OCI-LY3 (cell line): ENCODE measurements at regions not wholly inside any gene's neighbourhood (a gene's known extent, or its start where the extent isn't known, plus 50 kb on each side); places are given as distances from the start of the nearest gene placed in this dataset.
"Not testable (repeated sequence)": the region's sequence is repeated elsewhere in the genome, so short reads cannot be mapped to it uniquely, and the experiment has no call there.

Experiments
- H2AFZ ChIP-seq: fragments of 200-600, 300-600 bp; shearing (Covaris generic); 2 replicates; pipeline ENCODE4 v1.6.0; 2014; ENCODE audit warnings: antibody characterized with exemption, low read depth, low read length
- H3K27ac ChIP-seq: fragments of 200-600, 300-600 bp; sonication (generic); 2 replicates; pipeline ENCODE4 v1.5.1; 2014; ENCODE audit warnings: mild to moderate bottlenecking, low read length, moderate library complexity, mixed read lengths
- H3K27me3 ChIP-seq: fragments of 200-600, 300-600 bp; sonication (generic); 2 replicates; pipeline ENCODE4 v1.6.1; 2014; ENCODE audit warnings: low read depth, low read length, mixed read lengths
- H3K36me3 ChIP-seq: fragments of 200-600, 300-600 bp; sonication (generic); replicated peaks from 2 replicates; pipeline ENCODE3; 2014; ENCODE audit warnings: low read depth, low read length, mixed read lengths
- H3K4me1 ChIP-seq: fragments of 300-600, 200-600 bp; sonication (generic); 2 replicates; pipeline ENCODE4 v1.6.1; 2014; ENCODE audit warnings: low read length, mixed read lengths
- H3K4me2 ChIP-seq: fragments of 200-600, 300-600 bp; sonication (generic); 2 replicates; pipeline ENCODE4 v1.6.1; 2014; ENCODE audit warnings: low read length, mixed read lengths
- H3K4me3 ChIP-seq: fragments of 300-600, 200-600 bp; sonication (generic); 2 replicates; pipeline ENCODE4 v1.5.1; 2014; ENCODE audit warnings: antibody characterized with exemption, mild to moderate bottlenecking, low read length, moderate library complexity
- H3K79me2 ChIP-seq: fragments of 300-600, 200-600 bp; shearing (Covaris generic); 2 replicates; pipeline ENCODE4 v1.6.1; 2014; ENCODE audit warnings: mild to moderate bottlenecking, low read length, mixed read lengths
- H3K9ac ChIP-seq: fragments of 300-600, 200-600 bp; shearing (Covaris generic); 2 replicates; pipeline ENCODE4 v1.6.0; 2014; ENCODE audit warnings: mild to moderate bottlenecking, low read length, moderate library complexity
- H3K9me3 ChIP-seq: fragments of 200-600, 300-600 bp; shearing (Covaris generic); 2 replicates; pipeline ENCODE4 v1.6.1; 2014; ENCODE audit warnings: low read length, mixed read lengths; ENCODE audit not compliant: insufficient read depth
- H4K20me1 ChIP-seq: fragments of 200-600, 300-600 bp; sonication (generic); 2 replicates; pipeline ENCODE4 v1.6.1; 2016; ENCODE audit warnings: low read length, mixed read lengths; ENCODE audit not compliant: insufficient read depth
- EZH2phosphoT487 ChIP-seq: fragments of 200-600 bp; shearing (Covaris generic); IDR thresholded peaks from 2 replicates; pipeline ENCODE4 v1.6.1; 2018; ENCODE audit warnings: antibody characterized with exemption, mixed run types, low read depth
- TF ChIP-seq, protein P1 (sequence below): fragments of 200-600, 300-600 bp; sonication (generic); IDR thresholded peaks from 2 replicates; pipeline ENCODE4 v1.5.1; 2014; ENCODE audit warnings: antibody characterized with exemption, low read length, low read depth

- Histone ChIP-seq H3K79me2 (no peaks in the 10 kb centered on the region), H3K4me3 (no peak overlapping the region)
- TF ChIP-seq, protein P1, sequence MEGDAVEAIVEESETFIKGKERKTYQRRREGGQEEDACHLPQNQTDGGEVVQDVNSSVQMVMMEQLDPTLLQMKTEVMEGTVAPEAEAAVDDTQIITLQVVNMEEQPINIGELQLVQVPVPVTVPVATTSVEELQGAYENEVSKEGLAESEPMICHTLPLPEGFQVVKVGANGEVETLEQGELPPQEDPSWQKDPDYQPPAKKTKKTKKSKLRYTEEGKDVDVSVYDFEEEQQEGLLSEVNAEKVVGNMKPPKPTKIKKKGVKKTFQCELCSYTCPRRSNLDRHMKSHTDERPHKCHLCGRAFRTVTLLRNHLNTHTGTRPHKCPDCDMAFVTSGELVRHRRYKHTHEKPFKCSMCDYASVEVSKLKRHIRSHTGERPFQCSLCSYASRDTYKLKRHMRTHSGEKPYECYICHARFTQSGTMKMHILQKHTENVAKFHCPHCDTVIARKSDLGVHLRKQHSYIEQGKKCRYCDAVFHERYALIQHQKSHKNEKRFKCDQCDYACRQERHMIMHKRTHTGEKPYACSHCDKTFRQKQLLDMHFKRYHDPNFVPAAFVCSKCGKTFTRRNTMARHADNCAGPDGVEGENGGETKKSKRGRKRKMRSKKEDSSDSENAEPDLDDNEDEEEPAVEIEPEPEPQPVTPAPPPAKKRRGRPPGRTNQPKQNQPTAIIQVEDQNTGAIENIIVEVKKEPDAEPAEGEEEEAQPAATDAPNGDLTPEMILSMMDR = no peak
- TF ChIP-seq EZH2phosphoT487 = no peak
These were observed 203.2 kb downstream of the LAS1L start for GRCh38 chrX:65331371-65331770.

DNA sequence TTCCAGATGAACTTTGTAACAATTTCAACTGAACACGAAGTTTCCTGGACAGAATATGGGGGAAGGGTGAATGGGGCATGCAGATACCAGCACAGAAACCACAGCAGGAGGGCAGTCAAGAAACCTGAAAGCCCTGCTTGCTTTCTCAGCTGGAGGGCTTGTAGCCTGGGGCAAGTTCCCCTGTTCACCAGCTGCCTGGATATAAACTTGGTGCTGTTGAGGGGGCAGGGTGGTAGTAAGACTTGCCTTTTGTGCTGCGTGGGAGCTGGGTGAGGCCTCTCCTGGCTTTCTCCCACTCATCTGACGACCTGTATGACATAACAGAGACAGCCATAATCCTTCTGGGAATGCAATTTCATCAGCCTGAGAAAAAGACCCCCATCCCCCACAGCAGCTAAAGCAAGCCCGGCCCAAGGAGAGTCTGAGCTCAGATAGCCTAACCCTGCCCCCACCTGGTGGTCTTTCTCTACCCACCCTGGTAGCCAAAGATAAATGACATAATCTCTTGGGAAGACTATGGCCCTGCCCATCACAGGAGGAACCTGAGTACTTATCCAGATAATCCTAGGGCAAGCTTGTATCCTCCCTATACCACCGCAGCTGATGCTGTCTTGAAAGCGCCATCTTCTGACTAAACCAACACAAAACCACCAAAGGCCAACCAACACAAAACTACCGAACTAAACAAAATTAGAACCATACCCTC lies 234.3 kb downstream of the LAS1L start:
- Histone ChIP-seq H3K4me1 (no peaks in the 10 kb centered on the region), H3K27me3 (no peaks in the 10 kb centered on the region), H3K79me2 (no peaks in the 10 kb centered on the region), H3K4me3 (no peak overlapping the region), H3K36me3 (no peaks in the 10 kb centered on the region), H3K27ac (no peak overlapping the region), H4K20me1 (no peaks in the 10 kb centered on the region), H3K9ac (no peak overlapping the region), H2AFZ (no peak overlapping the region), H3K9me3 (no peaks in the 10 kb centered on the region), H3K4me2 (no peak overlapping the region)
- TF ChIP-seq EZH2phosphoT487 = no peak
- TF ChIP-seq, protein P1 = no peak

More at GRCh38 chrX:65331371-65331770, 203.2 kb downstream of the LAS1L start:
- Histone ChIP-seq H3K27ac (no peak overlapping the region), H3K4me2 (no peak overlapping the region), H2AFZ (no peak overlapping the region), H3K9ac (no peak overlapping the region), H3K36me3 (no peaks in the 10 kb centered on the region), H3K9me3 (no peaks in the 10 kb centered on the region), H3K27me3 (no peaks in the 10 kb centered on the region), H3K4me1 (no peaks in the 10 kb centered on the region), H4K20me1 (no peaks in the 10 kb centered on the region)

GRCh38 chrX:65282905-65283304 lies 251.7 kb downstream of the LAS1L start:
- H3K27me3 ChIP-seq, H2AFZ ChIP-seq, H3K4me1 ChIP-seq, H3K4me2 ChIP-seq, H3K4me3 ChIP-seq, H4K20me1 ChIP-seq, H3K9me3 ChIP-seq, H3K36me3 ChIP-seq, H3K9ac ChIP-seq, H3K79me2 ChIP-seq, H3K27ac ChIP-seq: not testable (repeated sequence)

DNA sequence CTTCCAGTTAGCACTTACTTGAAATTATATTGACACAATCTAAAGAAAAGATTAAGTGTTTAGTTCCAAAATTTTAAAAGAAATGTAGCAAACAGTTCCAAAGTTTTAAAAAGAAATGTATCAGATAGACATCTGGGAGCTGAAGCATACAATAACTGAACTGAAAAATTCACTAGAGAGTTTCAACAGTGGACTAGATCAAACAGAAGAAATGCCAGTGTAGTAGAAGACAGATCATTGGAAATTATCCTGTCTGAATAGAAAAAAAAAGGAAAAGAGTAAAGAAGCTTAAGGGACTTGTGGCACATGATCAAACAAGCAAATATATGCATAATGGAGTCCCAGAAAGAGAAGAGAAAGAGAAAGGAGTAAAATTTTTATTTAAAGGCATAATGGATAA lies 261.4 kb downstream of the LAS1L start:
- H3K9ac ChIP-seq = no peak overlapping the region
- H4K20me1 ChIP-seq = no peaks in the 10 kb centered on the region
- no peak overlapping the region for H3K4me3 ChIP-seq
- no peak overlapping the region for H2AFZ ChIP-seq
- no peaks in the 10 kb centered on the region for H3K79me2 ChIP-seq
- H3K4me1 ChIP-seq = no peaks in the 10 kb centered on the region
- no peak overlapping the region for H3K27ac ChIP-seq
- no peaks in the 10 kb centered on the region for H3K27me3 ChIP-seq
- TF ChIP-seq, protein P1 = no peak
- TF ChIP-seq EZH2phosphoT487 = no peak
- no peaks in the 10 kb centered on the region for H3K9me3 ChIP-seq
- H3K36me3 ChIP-seq = no peaks in the 10 kb centered on the region
- no peak overlapping the region for H3K4me2 ChIP-seq
